Calu3 (cell line): ENCODE measurements at regions not wholly inside any gene's neighbourhood (a gene's known extent, or its start where the extent isn't known, plus 50 kb on each side); places are given as distances from the start of the nearest gene placed in this dataset.

Experiments used
- BruUV-seq: library from RNA; stranded (reverse); fragments of 400-500 nt; replicated peaks from 2 replicates; lab custom pipeline; 2021; lab: Mats Ljungman, UMichigan
- CTCF ChIA-PET: fragments of 300-600 bp; sonication (Branson Sonifier 250); formaldehyde crosslinking; loops from one replicate; lab custom pipeline; 2022; ENCODE audit warnings: antibody characterized with exemption; lab: Charles Lee
- DNase-seq: peaks from one replicate; pipeline ENCODE4 v3.0.0; 2022
- H3K27ac Mint-ChIP-seq: one replicate; pipeline ENCODE4 v1.8.0; 2022; ENCODE audit warnings: mixed read lengths; ENCODE audit not compliant: unreplicated experiment
- H3K27me3 Mint-ChIP-seq: one replicate; pipeline ENCODE4 v1.8.0; 2022; ENCODE audit warnings: mixed read lengths; ENCODE audit not compliant: unreplicated experiment
- H3K36me3 Mint-ChIP-seq: one replicate; pipeline ENCODE4 v1.8.0; 2022; ENCODE audit warnings: mild to moderate bottlenecking, moderate library complexity, mixed read lengths; ENCODE audit not compliant: insufficient read depth, unreplicated experiment
- H3K4me1 Mint-ChIP-seq: one replicate; pipeline ENCODE4 v1.8.0; 2022; ENCODE audit warnings: mild to moderate bottlenecking, low read depth, mixed read lengths; ENCODE audit not compliant: unreplicated experiment
- H3K4me3 Mint-ChIP-seq: one replicate; pipeline ENCODE4 v1.8.0; 2022; ENCODE audit warnings: mild to moderate bottlenecking, low read depth, moderate library complexity, mixed read lengths; ENCODE audit not compliant: unreplicated experiment
- H3K9me3 Mint-ChIP-seq: one replicate; pipeline ENCODE4 v1.8.0; 2022; ENCODE audit warnings: low read depth, mixed read lengths; ENCODE audit not compliant: unreplicated experiment
- CTCF ChIP-seq: fragments of 200-600 bp; IDR thresholded peaks from one replicate; pipeline ENCODE4 v1.8.0; 2022; ENCODE audit warnings: antibody characterized with exemption; ENCODE audit not compliant: unreplicated experiment
- intact Hi-C: fragments of 100-400 bp; cut with micrococcal nuclease; formaldehyde crosslinking; loops from one replicate; pipeline ENCODE4 v1.10.0; 2022; ENCODE audit not compliant: unreplicated experiment

DNA sequence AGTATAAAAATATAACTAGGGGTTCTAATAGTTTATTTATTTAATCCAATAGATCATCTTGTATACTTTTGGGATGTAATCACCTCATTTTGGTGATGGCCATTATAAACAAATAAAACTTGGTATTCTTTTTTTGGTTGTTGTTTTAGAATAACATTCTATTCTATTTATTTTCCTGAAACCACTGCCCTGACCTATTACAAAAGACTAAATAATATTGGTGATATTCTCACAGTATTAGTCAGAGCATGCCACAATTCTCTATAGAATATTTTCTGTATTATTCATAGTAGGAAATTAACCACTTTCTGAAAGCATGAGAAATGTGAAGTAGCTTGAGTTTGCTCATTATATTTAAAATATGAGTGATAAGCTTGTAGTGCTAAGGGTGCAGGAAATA is 54.1 kb upstream of the LRRC7 start:
- no TSS peak for BruUV-seq
- Mint-ChIP-seq H3K4me1 (no peaks in the 10 kb centered on the region), H3K27ac (no peak overlapping the region), H3K9me3 (no peaks in the 10 kb centered on the region), H3K4me3 (no peak overlapping the region), H3K36me3 (no peaks in the 10 kb centered on the region), H3K27me3 (no peaks in the 10 kb centered on the region)
- TF ChIP-seq CTCF = no peak
- intact Hi-C loops = no loop called here
- no peak for DNase-seq
- CTCF ChIA-PET = no interaction called here
